ES-I3 (cell line): ENCODE measurements at regions not wholly inside any gene's neighbourhood (a gene's known extent, or its start where the extent isn't known, plus 50 kb on each side); places are given as distances from the start of the nearest gene placed in this dataset.

Experiments used
- H3K36me3 ChIP-seq: 2 replicates; pipeline ENCODE4 v1.6.1; 2013; ENCODE audit warnings: mild to moderate bottlenecking, low read length, control low read depth, moderate library complexity; ENCODE audit not compliant: insufficient read depth
- H3K4me1 ChIP-seq: 2 replicates; pipeline ENCODE4 v1.6.1; 2013; ENCODE audit warnings: mild to moderate bottlenecking, control low read depth, low read length; ENCODE audit not compliant: insufficient read depth
- H3K9ac ChIP-seq: 2 replicates; pipeline ENCODE4 v1.6.1; 2013; ENCODE audit warnings: low read depth, mild to moderate bottlenecking, low read length, moderate library complexity
- H3K9me3 ChIP-seq: 2 replicates; pipeline ENCODE4 v1.6.1; 2013; ENCODE audit warnings: mild to moderate bottlenecking, low read length, moderate library complexity; ENCODE audit not compliant: control insufficient read depth, insufficient read depth

DNA sequence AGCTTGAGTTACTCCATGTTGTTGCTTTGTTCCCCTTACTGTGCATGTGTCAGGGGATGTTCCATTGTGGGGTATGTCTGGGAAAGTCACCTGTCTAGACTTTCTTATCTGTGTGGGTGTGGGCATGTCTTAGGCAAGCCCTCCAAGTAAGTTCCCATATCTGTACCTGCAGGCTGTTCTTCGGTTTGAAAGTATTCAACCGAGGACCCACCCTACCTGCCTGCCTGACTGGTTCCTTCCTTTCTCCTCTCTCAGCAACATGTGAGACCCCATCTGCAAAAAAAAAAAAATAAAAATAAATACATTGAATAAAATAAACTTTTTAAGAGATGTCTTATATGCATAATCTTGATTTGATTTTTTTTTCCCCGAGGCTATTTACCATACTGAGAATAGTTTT lies 622.7 kb downstream of the TDRD15 start:
- Histone ChIP-seq H3K9me3 (peaks cover 5% of the 10 kb centered on the region), H3K4me1 (no peaks in the 10 kb centered on the region), H3K36me3 (no peaks in the 10 kb centered on the region), H3K9ac (no peak overlapping the region)

DNA sequence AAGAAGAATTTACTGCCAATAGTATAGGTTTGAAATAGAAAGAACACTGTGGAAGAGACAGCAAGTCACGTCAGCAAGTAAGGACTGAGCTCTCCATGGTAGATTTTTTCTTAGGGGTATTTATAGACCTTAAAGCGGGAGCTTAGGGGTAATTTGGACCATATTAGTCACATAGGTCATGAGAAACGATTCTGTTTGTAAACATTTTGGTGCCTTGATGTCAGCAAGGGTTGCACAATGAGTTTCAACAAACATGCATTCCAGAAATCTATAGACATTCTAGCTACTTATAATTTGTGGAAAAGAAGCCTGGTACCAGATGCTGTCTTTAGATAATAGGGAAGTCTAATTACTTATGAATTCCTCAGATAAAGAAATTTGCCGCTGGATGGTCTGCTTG lies 624.7 kb downstream of the TDRD15 start:
- peaks cover 5% of the 10 kb centered on the region for H3K9me3 ChIP-seq
- no peaks in the 10 kb centered on the region for H3K4me1 ChIP-seq
- no peaks in the 10 kb centered on the region for H3K36me3 ChIP-seq
- H3K9ac ChIP-seq = no peak overlapping the region

DNA sequence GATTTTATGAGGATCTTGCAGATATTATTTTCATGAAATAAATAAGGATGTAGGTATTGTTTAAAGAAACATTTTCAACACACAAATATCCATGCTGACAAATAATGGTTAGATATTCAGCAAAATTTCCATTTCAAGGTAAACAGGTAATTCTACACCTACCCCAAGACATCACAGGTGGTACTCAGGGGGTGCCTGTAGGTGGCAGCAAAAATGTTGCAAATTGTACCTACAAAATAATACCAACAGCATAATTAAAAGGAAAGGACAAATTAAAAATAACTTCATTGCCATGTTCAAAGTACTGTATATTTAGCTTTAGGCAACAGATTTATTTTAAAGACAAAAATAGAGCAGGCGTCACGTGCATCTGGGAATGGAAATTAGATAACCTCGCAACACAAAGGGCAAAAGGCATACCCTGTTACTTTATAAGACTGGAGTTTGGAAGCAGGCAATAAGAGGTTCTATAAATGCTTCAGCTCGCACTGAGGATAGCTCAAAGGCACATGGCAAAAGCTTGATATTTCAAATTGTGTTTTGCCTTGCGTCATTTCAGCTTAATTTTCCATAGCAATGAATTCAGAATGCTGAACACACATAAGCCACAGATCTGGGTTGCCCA lies 630.5 kb downstream of the TDRD15 start:
- H3K4me1 ChIP-seq = no peaks in the 10 kb centered on the region

DNA sequence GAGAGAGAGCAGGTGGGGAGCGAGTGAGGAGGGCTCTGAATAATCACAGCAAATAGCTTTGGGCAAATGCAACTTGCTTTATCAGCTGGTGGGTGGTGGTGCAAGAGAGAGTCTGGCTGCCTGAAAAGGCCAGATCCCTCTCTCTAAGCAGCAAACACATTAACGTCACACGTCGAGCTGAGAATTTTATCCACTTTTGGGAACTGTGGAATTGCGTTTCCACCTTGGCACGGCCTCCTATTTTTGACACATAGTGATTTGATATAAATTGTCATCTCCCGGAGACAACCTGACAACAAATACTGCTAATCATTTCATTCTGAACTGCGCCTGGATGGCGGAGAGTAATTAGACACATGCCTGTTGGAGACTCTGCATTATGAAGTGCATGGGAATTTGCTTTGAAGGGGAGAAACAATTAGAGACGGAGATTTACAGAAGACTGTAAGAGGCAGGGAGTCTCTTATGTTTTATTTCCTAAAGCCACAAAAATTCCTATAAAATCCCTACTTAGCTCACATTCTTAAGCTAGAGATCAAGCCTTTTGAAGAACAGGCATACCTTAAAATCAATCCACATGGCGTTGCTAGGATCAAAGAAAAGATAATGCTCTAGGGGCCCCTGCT lies 634.1 kb downstream of the TDRD15 start:
- no peaks in the 10 kb centered on the region for H3K36me3 ChIP-seq
- no peak overlapping the region for H3K9ac ChIP-seq
- H3K9me3 ChIP-seq = 0 out of 2 replicates have a peak, but pooled peaks cover 3% of the 10 kb centered on the region
- no peaks in the 10 kb centered on the region for H3K4me1 ChIP-seq

More for the DNA sequence above, 630.5 kb downstream of the TDRD15 start:
- Histone ChIP-seq H3K36me3 (no peaks in the 10 kb centered on the region), H3K9me3 (0 out of 2 replicates have a peak, but pooled peaks cover 3% of the 10 kb centered on the region), H3K9ac (no peak overlapping the region)

DNA sequence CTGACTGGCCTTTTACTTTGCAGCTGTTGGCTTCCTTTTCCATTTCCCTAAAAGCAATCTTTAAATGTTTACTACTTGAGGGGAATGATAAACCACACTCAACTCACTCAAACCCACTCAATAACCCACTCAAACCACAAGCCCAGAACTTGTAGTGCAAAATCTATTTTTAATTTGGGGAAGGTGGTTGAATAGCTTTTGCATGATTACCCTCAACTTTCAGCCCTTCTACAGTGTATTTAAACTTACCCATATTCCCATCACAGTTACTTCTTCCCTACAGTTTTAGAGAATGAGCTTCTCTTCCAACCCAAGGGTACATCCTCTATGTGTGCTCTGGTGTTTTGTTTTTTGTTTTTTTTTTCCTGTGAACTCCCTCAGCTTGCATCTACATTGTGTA lies 636.1 kb downstream of the TDRD15 start:
- Histone ChIP-seq H3K9me3 (0 out of 2 replicates have a peak, but pooled peaks cover 3% of the 10 kb centered on the region), H3K9ac (no peak overlapping the region), H3K36me3 (no peaks in the 10 kb centered on the region), H3K4me1 (peaks cover 8% of the 10 kb centered on the region)

DNA sequence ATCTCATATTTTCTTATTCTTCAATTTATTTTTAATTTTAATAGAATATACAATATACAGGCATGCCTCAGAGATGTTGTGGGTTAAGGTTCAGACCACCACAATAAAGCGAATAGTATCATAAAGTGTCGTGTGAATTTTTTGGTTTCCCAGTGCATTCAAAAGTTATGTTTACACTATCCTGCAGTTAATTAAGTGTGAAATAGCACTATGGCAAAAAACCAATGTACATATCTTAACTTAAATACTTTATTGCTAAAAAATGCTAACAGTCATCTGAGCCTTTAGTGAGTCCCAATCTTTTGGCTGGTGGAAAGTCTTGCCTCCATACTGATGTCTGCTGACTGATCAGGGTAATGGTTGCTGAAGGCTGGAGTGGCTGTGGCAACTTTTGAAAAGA lies 637.6 kb downstream of the TDRD15 start:
- Histone ChIP-seq H3K36me3 (no peaks in the 10 kb centered on the region), H3K4me1 (peaks cover 8% of the 10 kb centered on the region), H3K9ac (no peak overlapping the region), H3K9me3 (0 out of 2 replicates have a peak, but pooled peaks cover 2% of the 10 kb centered on the region)

DNA sequence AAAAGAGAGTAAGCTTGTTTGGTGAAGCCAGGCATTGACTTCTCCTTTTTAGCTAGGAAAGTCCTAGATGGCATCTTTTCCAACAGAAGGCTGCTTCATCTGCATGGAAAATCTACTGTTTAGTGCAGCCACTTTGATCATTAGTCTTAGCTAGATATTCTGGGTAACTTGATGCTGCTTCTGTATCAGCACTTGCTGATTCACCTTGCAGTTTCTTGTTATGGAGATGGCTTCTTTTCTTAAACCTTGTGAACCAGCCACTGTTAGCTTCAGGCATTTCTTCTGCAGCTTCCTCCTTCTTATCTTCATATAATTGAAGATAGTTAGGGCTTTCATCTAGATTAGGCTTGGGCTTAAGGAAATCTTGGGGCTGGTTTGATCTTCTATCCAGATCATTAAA lies 639.7 kb downstream of the TDRD15 start:
- H3K36me3 ChIP-seq = no peaks in the 10 kb centered on the region
- H3K9me3 ChIP-seq = no peaks in the 10 kb centered on the region
- no peak overlapping the region for H3K9ac ChIP-seq
- peaks cover 8% of the 10 kb centered on the region for H3K4me1 ChIP-seq

DNA sequence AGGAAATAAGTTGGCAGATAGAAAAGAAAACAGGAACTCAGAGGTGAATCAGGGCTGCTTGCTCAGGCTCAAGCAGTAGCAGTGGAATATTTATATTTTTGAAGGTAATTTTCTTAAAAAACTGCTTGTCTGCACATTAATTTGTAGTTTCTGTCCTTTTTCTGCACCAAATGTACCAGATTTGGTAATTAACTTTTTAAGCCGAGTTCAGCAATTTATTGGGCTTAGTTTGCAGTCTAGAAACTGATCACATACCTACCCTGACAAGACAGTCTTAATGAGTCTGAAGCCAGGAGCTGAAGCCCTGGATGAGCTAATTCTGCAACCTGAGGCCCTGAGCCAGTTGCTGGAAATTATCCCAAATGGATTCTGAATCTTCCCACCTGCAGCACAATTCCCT lies 647.0 kb downstream of the TDRD15 start:
- no peaks in the 10 kb centered on the region for H3K36me3 ChIP-seq
- H3K9ac ChIP-seq = no peak overlapping the region
- no peaks in the 10 kb centered on the region for H3K9me3 ChIP-seq
- no peaks in the 10 kb centered on the region; the same call in 1 of the 2 replicates for H3K4me1 ChIP-seq

DNA sequence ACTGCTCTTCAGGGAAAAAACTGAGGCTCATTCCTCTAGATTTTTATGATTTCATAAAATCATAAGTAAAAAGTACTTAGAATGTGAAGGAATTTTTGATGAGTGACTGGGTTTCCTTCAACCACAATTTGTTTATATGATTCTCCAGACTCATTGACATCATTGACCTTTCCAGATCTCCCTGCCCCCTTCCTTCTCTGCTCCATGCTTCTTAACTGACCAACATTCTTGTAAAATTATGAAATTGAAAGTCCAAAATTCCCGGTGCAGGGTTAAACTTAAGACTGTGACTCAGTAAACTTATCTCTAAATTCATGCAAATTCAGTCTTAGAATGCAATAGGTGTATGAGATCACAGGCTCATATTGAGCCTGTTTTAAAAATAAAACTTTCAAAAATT lies 648.9 kb downstream of the TDRD15 start:
- Histone ChIP-seq H3K36me3 (no peaks in the 10 kb centered on the region), H3K4me1 (no peaks in the 10 kb centered on the region; the same call in 1 of the 2 replicates), H3K9ac (no peak overlapping the region), H3K9me3 (no peaks in the 10 kb centered on the region)

DNA sequence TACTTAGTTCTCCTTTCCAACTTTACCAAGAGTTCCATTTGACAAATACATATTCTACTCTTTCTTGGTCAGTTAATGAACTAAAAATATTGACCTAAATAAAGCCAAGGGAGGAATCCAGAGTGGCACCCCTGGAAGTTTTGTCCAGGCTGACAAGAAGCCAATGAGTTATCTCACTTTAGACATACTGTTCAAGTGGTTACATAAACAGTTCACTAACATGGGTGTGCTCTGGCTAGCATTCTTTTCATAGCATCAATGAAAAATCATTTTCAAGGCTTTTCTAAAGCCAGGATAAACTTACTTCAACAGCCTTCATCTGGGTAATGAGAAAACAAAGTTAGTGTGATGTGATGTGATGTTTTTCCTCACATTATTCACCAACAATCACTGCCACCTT lies 649.4 kb downstream of the TDRD15 start:
- Histone ChIP-seq H3K4me1 (no peaks in the 10 kb centered on the region; the same call in 1 of the 2 replicates), H3K9me3 (no peaks in the 10 kb centered on the region), H3K9ac (no peak overlapping the region), H3K36me3 (no peaks in the 10 kb centered on the region)

DNA sequence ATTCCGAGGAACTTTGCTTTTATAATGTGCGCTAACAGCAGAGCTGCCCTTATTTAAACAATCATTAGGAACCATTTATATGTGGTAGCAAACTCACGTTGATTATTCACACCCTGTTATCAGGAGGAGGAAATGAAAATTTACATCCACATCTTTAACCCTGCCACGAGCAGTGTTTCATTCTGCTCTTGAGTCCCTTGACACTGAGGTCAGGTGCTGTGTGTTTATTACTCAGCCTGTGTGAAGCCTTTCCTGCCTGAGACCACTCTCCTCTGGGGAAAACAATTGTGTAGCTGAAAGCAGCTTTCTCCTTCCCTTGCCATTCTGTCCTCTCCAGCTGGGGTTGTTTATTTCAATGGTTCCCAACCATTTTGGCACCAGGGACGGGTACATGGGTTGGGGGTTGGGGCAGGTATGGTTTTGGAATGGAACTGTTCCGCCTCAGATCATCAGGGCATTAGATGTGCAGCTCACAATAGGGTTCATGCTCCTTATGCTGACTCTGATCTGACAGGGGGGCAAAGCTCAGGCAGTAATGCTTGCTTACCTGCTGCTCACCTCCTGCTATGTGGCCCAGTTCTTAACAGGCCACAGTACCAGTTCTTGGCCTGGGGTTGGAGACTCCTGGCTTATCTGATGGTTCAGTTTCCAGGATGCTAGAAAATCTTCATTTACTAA lies 651.1 kb downstream of the TDRD15 start:
- H3K9me3 ChIP-seq = no peaks in the 10 kb centered on the region
- no peak overlapping the region for H3K9ac ChIP-seq
- H3K4me1 ChIP-seq = no peaks in the 10 kb centered on the region; the same call in 1 of the 2 replicates
- no peaks in the 10 kb centered on the region for H3K36me3 ChIP-seq

DNA sequence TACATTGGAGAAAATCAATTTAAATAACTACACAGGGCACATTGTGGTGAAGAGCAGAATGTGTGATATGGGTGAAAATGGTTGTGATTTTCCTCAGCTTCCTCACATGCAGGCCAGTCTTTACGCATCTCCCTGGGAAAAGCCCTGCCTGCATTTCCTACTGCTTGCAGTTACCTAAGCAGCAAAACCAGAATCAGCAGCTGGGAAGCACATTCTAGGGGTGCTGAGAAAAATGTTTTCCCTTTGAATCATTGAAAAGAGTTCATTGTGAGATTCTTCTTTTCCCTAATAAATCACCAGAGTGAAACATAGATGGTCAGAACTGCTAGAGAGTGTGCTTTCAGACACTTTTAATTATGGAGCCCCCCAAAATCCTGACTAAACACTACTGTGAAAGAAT lies 656.0 kb downstream of the TDRD15 start:
- Histone ChIP-seq H3K36me3 (no peaks in the 10 kb centered on the region), H3K9me3 (no peaks in the 10 kb centered on the region), H3K4me1 (no peaks in the 10 kb centered on the region), H3K9ac (no peak overlapping the region)

DNA sequence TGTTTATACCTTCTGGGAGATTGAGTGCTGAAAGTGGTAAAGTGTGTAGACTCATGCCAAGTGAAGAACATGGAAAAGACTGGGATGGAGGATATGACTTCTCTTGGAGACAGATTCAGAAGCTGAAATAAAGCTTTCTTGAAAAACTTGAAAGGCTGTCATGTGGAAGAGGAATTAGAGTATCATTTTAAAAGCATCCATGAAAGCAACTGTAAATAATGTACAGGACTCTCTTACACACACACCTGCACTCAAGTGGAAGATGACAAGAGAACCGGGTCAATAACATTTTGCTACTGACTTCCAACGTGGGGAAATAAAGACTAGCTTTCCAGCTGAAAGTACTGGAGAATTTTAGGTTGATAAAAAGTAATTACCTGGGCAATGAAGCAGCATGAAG lies 658.2 kb downstream of the TDRD15 start:
- no peak overlapping the region for H3K9ac ChIP-seq
- no peaks in the 10 kb centered on the region for H3K9me3 ChIP-seq
- H3K4me1 ChIP-seq = no peaks in the 10 kb centered on the region

DNA sequence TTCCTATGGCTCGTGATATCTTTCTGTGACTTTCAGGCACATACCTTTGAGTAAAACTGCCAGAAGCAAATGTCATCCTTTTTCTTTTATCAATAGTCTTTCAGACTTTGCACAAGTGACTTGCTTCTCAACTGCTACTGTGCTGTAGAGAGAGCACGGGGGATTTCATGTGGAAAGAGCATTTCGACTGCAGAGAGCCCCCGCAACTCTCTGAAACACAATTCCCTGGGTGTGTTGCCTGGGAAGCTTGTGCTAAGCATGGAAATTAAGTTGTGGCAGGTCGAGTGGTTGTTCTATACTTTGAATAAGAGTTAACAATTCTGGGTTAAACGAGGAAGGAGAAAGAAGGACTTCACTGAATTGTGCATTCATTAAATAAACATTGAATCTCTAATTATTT lies 659.1 kb downstream of the TDRD15 start:
- H3K9me3 ChIP-seq = no peaks in the 10 kb centered on the region
- no peak overlapping the region for H3K9ac ChIP-seq
- no peaks in the 10 kb centered on the region for H3K4me1 ChIP-seq
- no peaks in the 10 kb centered on the region for H3K36me3 ChIP-seq

More for the DNA sequence above, 658.2 kb downstream of the TDRD15 start:
- H3K36me3 ChIP-seq = no peaks in the 10 kb centered on the region

DNA sequence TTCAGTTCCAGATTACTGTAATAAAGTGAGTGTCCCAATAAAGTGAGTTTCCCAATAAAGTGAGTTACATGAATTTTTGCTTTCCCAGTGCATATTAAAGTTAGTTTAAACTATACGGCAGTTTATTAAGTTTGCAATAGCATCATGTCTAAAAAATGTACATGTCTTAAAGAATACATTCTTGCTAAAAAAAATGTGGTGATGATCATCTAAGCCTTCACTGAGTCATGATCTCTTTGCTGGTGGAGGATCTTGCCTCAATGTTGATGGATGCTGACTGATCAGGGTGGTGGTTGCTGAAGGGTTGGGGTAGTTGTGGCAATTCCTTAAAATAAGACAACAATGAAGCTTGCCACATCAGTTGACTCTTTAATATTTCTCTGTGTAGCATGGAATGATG lies 664.2 kb downstream of the TDRD15 start:
- no peaks in the 10 kb centered on the region for H3K9me3 ChIP-seq
- no peak overlapping the region for H3K9ac ChIP-seq
- H3K36me3 ChIP-seq = no peaks in the 10 kb centered on the region
- H3K4me1 ChIP-seq = no peaks in the 10 kb centered on the region
